Frontal cortex (tissue), 3 donors: ENCODE measurements at regions not wholly inside any gene's neighbourhood (a gene's known extent, or its start where the extent isn't known, plus 50 kb on each side); places are given as distances from the start of the nearest gene placed in this dataset.

Experiments used
- DNase-seq, 2 donors: peaks; one replicate each; pipeline ENCODE4 v3.0.0; 2012; ENCODE audit warnings: low spot score in 2 of 2
- FAIRE-seq: peaks from 2 replicates; lab custom pipeline; 2012; peaks lifted over from hg19 to GRCh38; lab: Jason Lieb, UNC
- donor health status: control.
- donor health status: control.
- donor health status: control.

- FAIRE-seq, result no peak
These were observed 157.3 kb upstream of the UMPS start for GRCh38 chr3:124572851-124573405.

GRCh38 chr3:124574012-124574411, 156.2 kb upstream of the UMPS start:
- FAIRE-seq, result no peak
- no peak for DNase-seq

More at GRCh38 chr3:124572851-124573405, 157.3 kb upstream of the UMPS start:
- DNase-seq, result no peak

DNA sequence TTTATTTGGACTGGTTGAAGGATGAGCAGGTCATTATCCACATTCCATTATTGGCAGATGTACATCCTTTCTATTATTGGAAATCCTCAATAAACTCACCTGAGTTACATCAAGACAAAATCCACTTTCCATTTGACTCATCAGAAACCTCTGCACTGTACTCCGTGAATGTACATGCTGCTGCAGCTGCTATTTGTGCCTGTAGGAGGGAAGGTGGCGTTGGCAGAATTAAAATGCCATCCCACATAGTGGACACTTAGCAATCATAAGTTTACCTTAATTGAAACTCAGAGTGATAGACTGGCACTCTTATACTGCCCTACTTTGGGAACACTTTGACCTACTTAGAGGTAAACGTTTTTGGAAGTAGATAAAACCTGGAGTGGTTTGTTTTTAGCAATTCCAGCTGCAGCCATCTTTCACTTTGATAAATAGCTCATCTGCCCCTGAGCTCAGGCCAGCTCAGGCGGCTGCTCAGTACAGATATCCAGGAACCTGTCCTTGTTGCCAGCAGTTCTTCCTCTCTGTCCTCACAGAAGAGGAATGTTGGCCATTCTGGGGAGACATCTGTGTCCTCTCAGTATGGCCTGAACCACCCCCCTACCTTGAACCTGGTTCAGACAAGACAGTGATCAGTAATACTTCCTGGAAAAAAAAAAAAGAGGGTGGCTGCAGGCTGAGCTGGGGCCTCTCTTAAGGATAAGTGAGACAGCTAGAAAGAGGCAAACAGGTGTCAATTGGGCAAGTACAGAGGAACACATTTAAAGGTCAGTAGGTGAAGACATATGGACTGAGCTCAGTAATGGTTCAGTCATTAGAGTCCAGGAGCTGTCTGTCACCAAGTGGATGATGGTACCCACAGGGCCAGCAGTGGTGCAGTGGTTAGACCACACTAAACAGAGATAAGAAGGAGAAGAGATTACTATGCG, 153.4 kb upstream of the UMPS start:
- no peak for FAIRE-seq
- no peak for DNase-seq

- DNase-seq (no peak), FAIRE-seq (no peak)
These were observed 152.6 kb upstream of the UMPS start for GRCh38 chr3:124577494-124578167.

- FAIRE-seq (no peak), DNase-seq (no peak)
These were observed 150.6 kb upstream of the UMPS start for GRCh38 chr3:124579641-124580040.

- DNase-seq, result no peak
- no peak for FAIRE-seq
These were observed 148.1 kb upstream of the UMPS start for GRCh38 chr3:124582196-124582595.

- FAIRE-seq (no peak), DNase-seq (no peak)
These were observed 147.4 kb upstream of the UMPS start for GRCh38 chr3:124582621-124583395.

GRCh38 chr3:124584245-124584551, 146.1 kb upstream of the UMPS start:
- no peak for FAIRE-seq
- DNase-seq, result no peak

DNA sequence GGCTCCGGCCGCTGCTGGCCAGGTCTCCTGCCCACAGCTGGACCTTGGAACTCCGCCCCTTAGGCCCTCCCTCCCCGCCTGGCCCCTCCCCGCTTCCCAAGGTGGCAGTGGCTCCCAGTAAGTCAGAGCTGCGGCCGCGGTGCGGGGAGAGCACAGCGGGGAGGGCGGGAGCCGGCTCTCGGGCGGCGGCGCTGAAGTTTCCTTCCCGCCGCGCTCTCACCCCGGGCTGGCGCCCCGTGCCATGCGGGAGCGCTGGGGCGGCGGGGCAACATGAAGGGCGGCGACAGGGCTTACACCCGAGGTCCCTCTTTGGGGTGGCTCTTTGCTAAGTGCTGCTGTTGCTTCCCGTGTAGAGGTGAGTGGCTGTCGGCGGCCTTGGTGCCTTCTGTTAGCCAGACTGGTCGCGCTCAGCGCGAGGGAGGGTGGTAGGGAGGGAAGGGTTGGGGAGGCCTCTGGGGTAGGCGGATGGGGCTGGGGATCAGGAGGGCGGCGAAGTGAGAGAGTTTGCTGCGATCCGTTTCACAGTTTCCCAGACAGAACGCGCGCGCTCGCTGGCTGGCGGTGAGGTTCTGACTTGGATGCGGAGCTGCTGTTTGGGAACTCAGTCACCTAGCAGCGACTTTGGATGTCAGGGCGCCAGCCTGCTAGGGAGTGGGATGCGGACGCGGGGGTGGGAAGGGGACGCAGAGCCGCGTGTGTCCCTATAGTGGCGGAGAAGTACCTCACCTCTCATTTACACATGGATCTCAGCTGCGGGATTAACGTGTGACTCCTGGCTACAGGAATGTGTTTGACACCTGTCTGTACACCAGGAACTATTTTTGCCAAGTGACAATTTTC, 145.5 kb upstream of the UMPS start:
- FAIRE-seq, result no peak
- DNase-seq, result peak in 1 of 2 donors; percentile 70

GRCh38 chr3:124586126-124587052, 143.9 kb upstream of the UMPS start:
- DNase-seq (no peak), FAIRE-seq (no peak)

- FAIRE-seq, result no peak
- DNase-seq, result no peak
These were observed 143.2 kb upstream of the UMPS start for GRCh38 chr3:124587053-124587408.

DNA sequence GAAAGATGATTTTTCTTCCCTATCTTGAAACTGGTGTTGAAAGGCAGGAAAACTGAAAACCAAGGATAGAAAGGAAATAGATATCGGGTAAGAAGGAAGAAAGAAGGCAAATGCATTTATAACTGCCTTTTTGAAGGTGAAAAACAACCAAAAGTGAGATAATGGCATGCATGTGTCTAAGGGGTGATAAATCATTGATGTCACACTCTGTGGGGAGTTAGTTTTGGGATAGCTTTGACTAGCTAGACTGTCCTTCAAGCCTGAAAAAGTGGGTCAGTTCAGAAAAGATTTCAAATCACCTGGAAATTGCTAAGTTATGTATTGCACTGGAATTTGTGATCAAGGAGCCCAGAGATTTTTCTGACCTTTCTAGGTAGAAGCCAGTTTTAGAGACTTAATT, 142.2 kb upstream of the UMPS start:
- DNase-seq, result no peak
- no peak for FAIRE-seq

DNA sequence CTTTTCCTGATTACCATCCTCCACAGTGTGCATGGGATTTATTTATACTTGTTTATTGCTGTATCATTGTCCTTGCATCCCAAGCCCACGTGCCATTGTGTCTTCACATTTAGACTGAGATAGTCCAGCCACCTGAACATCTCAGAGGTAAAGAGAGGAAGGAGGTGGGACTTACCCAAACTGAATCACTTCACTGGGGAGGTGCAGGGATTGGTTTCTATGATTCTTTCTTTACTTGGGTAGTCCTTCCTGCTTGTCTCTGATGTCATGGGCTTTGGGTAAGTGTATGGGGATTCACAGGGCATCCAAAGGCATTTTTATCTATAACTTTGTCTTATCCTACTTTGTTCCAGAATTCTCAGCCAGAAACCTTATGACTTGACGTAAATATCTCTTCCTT, 141.5 kb upstream of the UMPS start:
- FAIRE-seq (no peak), DNase-seq (no peak)

DNA sequence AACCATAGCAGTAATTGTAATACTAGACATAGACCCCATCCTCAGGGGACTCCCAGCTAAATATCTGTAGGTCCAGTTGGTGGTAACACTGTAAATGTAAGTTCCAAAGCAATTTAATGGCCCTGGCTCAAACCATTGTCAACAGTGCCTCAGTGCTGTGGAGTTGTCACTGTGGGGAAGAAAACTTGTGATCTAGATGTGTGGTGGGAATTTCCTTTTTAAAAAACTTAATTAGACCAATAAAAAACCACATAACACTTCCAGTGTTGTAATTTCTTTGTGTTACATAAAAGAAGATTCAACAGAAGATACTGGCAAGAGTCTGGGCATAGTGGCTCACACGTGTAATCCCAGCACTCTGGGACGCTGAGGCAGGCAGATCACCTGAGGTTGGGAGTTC, 138.6 kb upstream of the UMPS start:
- no peak for FAIRE-seq

GRCh38 chr3:124592658-124593441, 137.4 kb upstream of the UMPS start:
- no peak for DNase-seq
- no peak for FAIRE-seq

More for the DNA sequence above, 138.6 kb upstream of the UMPS start:
- DNase-seq, result no peak

DNA sequence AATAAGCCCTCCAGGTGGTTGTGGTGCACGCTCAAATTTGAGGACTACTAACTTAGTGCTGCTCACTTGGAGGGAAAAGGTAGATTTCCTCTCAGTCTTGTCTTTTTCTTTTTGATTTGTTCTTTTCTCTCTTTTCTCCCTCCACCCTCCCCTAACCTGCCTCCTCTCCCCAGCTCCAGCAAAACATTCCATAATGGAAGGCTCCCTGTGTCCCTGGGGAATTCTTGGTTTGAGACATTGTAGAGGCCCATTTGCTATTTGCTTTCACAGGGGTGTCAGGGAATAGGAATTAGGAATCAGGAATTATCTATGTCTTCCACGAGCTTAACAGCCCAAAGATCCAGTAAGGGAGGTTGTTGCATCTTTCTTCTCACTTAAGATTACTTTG, 136.8 kb upstream of the UMPS start:
- FAIRE-seq (no peak), DNase-seq (no peak)

DNA sequence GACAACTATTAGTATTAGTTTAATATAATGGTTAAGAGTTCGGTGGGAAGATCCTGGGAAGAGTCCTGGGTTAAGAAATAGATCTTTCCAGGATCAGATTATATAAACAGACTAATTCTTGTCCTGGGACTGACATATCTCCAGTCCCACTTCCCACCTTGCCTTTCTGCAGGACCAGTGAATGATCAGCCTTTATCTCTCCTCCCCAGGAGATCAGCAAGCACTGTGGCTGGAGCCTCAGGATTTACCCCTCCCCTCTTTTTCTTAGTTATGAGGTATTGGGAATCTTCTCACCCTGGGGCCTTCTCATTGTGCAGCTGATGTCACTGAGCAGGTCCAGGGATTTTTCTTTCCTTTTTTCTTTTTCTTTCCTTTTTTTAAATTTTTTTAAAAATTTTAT, 135.7 kb upstream of the UMPS start:
- FAIRE-seq (no peak), DNase-seq (no peak)

GRCh38 chr3:124597273-124597672, 133.0 kb upstream of the UMPS start:
- DNase-seq, result no peak
- FAIRE-seq, result no peak
